GM12874 (cell line): ENCODE measurements at regions not wholly inside any gene's neighbourhood (a gene's known extent, or its start where the extent isn't known, plus 50 kb on each side); places are given as distances from the start of the nearest gene placed in this dataset.
A peak's percentile ranks its signal among the peaks of the same experiment; 100 is the strongest.

Experiments used
- TF ChIP-seq, protein P1 (sequence below): IDR thresholded peaks from 2 replicates; pipeline ENCODE4 v1.5.1; 2011; ENCODE audit warnings: low read depth, mild to moderate bottlenecking, control low read depth, low read length, moderate library complexity; ENCODE audit not compliant: insufficient read depth

DNA sequence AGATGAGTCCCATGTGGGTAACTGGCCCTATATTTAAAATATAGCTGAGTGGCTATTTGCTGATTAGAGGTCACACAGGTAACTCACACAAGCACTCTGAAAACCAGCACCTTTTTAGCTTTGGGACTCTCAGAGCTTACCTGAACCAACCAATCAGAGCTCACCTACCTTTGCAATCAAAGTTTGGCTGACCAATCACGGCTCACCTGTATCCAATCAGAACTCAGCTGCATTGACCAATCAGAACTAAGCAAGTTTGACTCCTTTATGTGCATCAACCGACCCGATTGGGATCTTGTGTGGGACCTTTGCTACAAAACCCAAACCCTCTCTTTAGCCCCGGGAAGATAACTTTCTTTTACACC is 106.8 kb upstream of the NXT1 start:
- TF ChIP-seq, protein P1, sequence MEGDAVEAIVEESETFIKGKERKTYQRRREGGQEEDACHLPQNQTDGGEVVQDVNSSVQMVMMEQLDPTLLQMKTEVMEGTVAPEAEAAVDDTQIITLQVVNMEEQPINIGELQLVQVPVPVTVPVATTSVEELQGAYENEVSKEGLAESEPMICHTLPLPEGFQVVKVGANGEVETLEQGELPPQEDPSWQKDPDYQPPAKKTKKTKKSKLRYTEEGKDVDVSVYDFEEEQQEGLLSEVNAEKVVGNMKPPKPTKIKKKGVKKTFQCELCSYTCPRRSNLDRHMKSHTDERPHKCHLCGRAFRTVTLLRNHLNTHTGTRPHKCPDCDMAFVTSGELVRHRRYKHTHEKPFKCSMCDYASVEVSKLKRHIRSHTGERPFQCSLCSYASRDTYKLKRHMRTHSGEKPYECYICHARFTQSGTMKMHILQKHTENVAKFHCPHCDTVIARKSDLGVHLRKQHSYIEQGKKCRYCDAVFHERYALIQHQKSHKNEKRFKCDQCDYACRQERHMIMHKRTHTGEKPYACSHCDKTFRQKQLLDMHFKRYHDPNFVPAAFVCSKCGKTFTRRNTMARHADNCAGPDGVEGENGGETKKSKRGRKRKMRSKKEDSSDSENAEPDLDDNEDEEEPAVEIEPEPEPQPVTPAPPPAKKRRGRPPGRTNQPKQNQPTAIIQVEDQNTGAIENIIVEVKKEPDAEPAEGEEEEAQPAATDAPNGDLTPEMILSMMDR, result no peak

DNA sequence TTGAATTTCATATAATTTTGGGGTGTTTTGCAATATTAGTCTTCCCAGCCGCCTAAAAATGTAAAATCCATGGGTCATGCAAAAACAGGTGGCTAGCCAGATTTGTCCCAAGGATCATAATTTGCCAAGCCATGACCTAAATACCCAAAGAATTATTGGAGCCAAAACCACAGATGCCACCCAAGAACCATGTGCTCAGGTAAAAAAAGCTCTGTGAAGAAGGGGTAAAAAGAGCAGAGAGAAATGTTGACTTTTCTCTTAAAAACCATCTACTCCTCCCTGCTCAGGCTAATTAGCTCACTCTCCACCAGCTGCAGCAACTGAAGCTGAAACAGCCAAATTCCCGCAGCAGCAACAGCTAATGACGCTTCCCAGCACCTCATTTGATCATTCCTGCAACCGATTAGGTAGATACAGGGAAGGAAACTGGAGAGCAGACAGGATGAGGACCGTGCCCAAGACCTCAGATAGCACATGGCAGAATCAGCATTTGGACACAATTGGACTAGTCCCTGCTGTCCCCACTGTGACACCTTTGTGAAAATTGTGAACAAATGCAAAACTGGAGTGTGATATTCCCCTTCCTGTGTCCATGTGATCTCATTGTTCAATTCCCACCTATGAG is 107.9 kb upstream of the NXT1 start:
- TF ChIP-seq, protein P1, result no peak

DNA sequence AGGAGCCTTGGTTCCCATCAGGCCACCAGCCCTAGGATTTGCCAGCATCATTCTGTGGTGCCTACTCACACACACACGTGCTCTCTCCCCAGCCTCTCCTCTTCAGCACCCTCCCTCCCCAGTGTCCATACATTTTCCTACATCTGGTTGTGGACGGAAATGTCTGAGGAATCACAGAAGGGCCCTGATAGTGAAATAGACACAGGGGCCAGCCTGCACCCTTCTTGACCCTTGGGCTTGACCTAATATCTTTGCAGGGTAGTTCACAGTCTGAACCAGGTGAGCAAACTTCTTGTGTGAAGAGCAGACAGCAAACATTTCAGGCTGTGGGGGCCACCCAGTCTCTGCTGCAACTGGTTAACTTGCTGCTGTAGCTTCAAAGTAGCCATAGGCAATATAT is 108.5 kb upstream of the NXT1 start:
- TF ChIP-seq, protein P1, result no peak

DNA sequence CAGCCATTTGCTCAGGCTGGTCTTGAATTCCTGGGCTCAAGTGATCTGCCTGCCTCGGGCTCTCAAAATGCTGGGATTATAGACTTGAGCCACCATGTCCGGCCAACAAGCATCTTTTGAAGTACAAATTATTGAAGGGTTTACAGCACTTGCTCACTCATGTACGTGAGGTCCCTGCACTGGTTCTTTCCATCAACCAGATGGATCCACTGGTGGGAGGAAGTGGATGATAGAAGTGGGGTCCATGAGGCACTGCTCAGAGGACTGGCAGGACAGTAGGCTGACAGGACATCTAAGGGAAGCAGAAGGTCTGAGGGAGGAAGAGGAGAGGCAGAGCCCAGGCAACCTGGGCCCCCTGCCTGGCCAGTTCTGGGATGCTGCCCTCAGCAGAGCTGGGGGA is 109.2 kb upstream of the NXT1 start:
- TF ChIP-seq, protein P1, result no peak

DNA sequence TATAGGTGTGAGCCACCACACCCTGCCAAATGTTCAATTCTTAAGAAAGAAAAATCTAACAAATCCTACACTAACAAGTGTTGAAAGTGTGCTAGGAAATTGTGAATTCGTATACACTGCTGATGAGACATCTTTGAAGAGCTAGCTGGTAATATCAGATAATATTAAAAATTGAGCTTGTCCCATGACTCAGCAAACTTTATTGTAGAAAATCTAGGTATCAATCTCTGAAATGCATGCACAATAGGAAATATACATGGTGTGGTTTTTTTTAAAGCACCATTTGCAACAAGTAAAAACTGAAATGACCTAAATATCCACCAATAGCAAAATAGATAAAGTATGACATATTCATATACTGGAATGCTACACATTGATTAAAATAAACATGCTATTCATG is 110.1 kb upstream of the NXT1 start:
- TF ChIP-seq, protein P1, result no peak

DNA sequence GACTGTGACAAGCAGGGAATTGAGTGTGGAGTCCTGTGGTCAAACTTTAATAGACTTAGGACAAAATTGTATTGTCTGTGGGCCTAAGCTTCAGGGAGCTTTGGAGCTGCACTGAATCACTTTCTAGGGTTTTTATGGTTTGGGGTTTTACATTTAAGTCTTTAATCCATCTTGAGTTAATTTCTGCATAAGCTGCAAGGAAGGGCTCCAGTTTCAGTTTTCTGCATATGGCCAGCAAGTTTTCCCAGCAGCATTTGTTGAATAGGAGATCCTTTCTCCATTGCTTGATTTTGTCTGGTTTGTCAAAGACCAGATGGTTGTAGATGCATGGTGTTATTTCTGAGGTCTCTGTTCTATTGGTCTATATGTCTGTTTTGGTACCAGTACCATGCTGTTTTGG is 113.4 kb upstream of the NXT1 start:
- TF ChIP-seq, protein P1, result no peak

DNA sequence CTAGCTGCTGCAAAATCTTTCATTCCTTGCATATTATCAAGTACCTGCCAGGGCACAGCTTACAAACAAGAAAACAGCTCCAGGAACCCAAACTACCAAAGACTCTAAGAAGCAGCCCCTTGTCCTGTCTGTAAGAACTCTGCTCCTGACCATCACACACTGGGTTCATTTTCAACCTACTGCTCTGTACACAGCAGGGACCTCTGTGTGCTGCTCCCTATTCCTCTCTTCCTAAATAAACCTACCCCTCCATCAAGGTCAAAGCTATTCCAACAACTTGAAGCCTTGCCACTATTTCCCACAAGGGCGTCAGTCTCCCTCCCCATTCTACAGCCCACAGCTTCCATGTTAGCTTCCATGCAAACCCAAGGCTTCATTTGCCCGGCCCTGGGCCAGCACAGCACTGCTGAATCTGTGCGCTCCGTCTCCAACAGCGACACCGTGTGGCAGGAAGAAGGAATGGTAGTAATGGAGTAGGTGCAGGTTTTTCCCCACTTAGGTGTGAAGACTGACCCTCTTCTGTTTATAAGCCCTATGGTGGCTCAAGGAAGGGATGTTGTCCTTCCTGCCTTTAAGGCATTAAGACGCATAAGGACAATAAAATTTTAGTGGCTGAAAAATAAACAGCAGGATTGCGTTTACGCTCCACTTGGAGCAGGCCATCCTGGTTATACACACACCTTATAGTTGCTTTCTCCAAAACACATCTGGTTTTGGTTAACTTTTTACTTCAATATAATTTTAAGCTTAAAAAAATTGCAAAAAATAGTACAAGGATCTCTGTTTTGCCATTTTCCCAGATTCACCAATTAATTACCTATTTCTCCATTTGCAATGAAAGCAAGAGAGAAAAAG is 115.2 kb upstream of the NXT1 start:
- TF ChIP-seq, protein P1, result peak; percentile 74
